ENCODE measurements at regions not wholly inside any gene's neighbourhood (a gene's known extent, or its start where the extent isn't known, plus 50 kb on each side); places are given as distances from the start of the nearest gene placed in this dataset.

DNA sequence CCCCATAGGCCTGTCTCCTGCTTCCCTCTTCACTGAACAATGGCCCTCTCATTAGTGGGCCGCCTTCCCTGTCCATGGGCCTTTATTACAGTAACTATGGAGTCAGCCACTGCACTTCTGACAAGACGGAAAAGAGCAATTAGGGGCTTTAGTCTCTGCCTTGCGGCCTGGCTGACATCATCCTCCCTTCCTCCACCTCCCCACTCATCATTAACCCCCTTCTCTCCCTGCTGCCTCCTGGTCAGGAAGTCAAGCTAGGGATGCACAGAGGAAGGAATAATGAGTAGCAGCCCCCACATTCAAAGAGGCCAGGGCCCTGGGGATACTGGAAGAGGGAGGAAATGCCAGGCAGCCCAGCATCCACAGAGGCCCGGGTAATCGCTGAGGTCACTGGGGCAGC, 101.6 kb upstream of the PLXNA4 start (continued):
- TF ChIP-seq, protein P1, sequence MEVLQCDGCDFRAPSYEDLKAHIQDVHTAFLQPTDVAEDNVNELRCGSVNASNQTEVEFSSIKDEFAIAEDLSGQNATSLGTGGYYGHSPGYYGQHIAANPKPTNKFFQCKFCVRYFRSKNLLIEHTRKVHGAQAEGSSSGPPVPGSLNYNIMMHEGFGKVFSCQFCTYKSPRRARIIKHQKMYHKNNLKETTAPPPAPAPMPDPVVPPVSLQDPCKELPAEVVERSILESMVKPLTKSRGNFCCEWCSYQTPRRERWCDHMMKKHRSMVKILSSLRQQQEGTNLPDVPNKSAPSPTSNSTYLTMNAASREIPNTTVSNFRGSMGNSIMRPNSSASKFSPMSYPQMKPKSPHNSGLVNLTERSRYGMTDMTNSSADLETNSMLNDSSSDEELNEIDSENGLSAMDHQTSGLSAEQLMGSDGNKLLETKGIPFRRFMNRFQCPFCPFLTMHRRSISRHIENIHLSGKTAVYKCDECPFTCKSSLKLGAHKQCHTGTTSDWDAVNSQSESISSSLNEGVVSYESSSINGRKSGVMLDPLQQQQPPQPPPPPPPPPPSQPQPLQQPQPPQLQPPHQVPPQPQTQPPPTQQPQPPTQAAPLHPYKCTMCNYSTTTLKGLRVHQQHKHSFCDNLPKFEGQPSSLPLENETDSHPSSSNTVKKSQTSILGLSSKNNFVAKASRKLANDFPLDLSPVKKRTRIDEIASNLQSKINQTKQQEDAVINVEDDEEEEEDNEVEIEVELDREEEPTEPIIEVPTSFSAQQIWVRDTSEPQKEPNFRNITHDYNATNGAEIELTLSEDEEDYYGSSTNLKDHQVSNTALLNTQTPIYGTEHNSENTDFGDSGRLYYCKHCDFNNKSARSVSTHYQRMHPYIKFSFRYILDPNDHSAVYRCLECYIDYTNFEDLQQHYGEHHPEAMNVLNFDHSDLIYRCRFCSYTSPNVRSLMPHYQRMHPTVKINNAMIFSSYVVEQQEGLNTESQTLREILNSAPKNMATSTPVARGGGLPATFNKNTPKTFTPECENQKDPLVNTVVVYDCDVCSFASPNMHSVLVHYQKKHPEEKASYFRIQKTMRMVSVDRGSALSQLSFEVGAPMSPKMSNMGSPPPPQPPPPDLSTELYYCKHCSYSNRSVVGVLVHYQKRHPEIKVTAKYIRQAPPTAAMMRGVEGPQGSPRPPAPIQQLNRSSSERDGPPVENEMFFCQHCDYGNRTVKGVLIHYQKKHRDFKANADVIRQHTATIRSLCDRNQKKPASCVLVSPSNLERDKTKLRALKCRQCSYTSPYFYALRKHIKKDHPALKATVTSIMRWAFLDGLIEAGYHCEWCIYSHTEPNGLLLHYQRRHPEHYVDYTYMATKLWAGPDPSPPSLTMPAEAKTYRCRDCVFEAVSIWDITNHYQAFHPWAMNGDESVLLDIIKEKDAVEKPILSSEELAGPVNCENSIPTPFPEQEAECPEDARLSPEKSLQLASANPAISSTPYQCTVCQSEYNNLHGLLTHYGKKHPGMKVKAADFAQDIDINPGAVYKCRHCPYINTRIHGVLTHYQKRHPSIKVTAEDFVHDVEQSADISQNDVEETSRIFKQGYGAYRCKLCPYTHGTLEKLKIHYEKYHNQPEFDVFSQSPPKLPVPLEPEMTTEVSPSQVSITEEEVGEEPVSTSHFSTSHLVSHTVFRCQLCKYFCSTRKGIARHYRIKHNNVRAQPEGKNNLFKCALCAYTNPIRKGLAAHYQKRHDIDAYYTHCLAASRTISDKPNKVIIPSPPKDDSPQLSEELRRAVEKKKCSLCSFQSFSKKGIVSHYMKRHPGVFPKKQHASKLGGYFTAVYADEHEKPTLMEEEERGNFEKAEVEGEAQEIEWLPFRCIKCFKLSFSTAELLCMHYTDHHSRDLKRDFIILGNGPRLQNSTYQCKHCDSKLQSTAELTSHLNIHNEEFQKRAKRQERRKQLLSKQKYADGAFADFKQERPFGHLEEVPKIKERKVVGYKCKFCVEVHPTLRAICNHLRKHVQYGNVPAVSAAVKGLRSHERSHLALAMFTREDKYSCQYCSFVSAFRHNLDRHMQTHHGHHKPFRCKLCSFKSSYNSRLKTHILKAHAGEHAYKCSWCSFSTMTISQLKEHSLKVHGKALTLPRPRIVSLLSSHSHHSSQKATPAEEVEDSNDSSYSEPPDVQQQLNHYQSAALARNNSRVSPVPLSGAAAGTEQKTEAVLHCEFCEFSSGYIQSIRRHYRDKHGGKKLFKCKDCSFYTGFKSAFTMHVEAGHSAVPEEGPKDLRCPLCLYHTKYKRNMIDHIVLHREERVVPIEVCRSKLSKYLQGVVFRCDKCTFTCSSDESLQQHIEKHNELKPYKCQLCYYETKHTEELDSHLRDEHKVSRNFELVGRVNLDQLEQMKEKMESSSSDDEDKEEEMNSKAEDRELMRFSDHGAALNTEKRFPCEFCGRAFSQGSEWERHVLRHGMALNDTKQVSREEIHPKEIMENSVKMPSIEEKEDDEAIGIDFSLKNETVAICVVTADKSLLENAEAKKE (CRISPR knock-in tag; IDR thresholded peaks at IDR 0.05), result no peak
- TF ChIP-seq, protein P2, sequence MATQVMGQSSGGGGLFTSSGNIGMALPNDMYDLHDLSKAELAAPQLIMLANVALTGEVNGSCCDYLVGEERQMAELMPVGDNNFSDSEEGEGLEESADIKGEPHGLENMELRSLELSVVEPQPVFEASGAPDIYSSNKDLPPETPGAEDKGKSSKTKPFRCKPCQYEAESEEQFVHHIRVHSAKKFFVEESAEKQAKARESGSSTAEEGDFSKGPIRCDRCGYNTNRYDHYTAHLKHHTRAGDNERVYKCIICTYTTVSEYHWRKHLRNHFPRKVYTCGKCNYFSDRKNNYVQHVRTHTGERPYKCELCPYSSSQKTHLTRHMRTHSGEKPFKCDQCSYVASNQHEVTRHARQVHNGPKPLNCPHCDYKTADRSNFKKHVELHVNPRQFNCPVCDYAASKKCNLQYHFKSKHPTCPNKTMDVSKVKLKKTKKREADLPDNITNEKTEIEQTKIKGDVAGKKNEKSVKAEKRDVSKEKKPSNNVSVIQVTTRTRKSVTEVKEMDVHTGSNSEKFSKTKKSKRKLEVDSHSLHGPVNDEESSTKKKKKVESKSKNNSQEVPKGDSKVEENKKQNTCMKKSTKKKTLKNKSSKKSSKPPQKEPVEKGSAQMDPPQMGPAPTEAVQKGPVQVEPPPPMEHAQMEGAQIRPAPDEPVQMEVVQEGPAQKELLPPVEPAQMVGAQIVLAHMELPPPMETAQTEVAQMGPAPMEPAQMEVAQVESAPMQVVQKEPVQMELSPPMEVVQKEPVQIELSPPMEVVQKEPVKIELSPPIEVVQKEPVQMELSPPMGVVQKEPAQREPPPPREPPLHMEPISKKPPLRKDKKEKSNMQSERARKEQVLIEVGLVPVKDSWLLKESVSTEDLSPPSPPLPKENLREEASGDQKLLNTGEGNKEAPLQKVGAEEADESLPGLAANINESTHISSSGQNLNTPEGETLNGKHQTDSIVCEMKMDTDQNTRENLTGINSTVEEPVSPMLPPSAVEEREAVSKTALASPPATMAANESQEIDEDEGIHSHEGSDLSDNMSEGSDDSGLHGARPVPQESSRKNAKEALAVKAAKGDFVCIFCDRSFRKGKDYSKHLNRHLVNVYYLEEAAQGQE (IDR thresholded peaks at IDR 0.05; ENCODE audit: unreplicated experiment), result no peak
- TF ChIP-seq CREB1 (CRISPR knock-in tag; IDR thresholded peaks at IDR 0.05; ENCODE audit: low read depth) (no peak), ZNF331 (CRISPR knock-in tag; IDR thresholded peaks at IDR 0.05; ENCODE audit: low read depth) (no peak), EZH2 (IDR thresholded peaks at IDR 0.05; ENCODE audit: low read depth, unreplicated experiment) (no peak), EZH2phosphoT487 (IDR thresholded peaks at IDR 0.05; ENCODE audit: unreplicated experiment) (no peak), JUNB (IDR thresholded peaks at IDR 0.05; ENCODE audit: unreplicated experiment) (no peak), ZNF114 (CRISPR knock-in tag; IDR thresholded peaks at IDR 0.05) (no peak), STAT1 (IDR thresholded peaks at IDR 0.05; ENCODE audit: unreplicated experiment) (no peak)
- TF ChIP-seq, protein P3, sequence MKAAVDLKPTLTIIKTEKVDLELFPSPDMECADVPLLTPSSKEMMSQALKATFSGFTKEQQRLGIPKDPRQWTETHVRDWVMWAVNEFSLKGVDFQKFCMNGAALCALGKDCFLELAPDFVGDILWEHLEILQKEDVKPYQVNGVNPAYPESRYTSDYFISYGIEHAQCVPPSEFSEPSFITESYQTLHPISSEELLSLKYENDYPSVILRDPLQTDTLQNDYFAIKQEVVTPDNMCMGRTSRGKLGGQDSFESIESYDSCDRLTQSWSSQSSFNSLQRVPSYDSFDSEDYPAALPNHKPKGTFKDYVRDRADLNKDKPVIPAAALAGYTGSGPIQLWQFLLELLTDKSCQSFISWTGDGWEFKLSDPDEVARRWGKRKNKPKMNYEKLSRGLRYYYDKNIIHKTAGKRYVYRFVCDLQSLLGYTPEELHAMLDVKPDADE (IDR thresholded peaks at IDR 0.05), result no peak
- TF ChIP-seq, protein P4, sequence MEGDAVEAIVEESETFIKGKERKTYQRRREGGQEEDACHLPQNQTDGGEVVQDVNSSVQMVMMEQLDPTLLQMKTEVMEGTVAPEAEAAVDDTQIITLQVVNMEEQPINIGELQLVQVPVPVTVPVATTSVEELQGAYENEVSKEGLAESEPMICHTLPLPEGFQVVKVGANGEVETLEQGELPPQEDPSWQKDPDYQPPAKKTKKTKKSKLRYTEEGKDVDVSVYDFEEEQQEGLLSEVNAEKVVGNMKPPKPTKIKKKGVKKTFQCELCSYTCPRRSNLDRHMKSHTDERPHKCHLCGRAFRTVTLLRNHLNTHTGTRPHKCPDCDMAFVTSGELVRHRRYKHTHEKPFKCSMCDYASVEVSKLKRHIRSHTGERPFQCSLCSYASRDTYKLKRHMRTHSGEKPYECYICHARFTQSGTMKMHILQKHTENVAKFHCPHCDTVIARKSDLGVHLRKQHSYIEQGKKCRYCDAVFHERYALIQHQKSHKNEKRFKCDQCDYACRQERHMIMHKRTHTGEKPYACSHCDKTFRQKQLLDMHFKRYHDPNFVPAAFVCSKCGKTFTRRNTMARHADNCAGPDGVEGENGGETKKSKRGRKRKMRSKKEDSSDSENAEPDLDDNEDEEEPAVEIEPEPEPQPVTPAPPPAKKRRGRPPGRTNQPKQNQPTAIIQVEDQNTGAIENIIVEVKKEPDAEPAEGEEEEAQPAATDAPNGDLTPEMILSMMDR (conservative IDR thresholded peaks at IDR 0.05; ENCODE audit: low read depth in 2 of 2), result no peak

Measured in GM23338 (cell line).